Tibial artery (tissue), 4 donors: ENCODE measurements at regions not wholly inside any gene's neighbourhood (a gene's known extent, or its start where the extent isn't known, plus 50 kb on each side); places are given as distances from the start of the nearest gene placed in this dataset.

Source experiments
- DNase-seq, 2 donors: peaks; one replicate each; pipeline ENCODE4 v3.0.0-alpha.2; 2019
- H3K27ac ChIP-seq, 2 donors: fragments of 200-600 bp; sonication (generic) in 1 of 2; 1 replicate in 1 of 2; 2 replicates in 1 of 2; pipeline ENCODE4 v1.5.1; 2018 to 2019; ENCODE audit warnings: mild to moderate bottlenecking in 1 of 2
- H3K27me3 ChIP-seq, 2 donors: fragments of 200-600 bp; sonication (generic) in 1 of 2; one replicate each; pipeline versions ENCODE4 v1.5.1 to v1.6.0; 2016 to 2019
- H3K36me3 ChIP-seq, 3 donors: fragments of 200-600 bp; sonication (generic) in 2 of 3; one replicate each; pipeline ENCODE4 v1.5.1; 2016 to 2019; ENCODE audit warnings: mild to moderate bottlenecking in 2 of 3
- H3K4me1 ChIP-seq, 4 donors: fragments of 200-600 bp; sonication (generic) in 2 of 4; 1 replicate in 3 of 4; 2 replicates in 1 of 4; pipeline ENCODE4 v1.5.1; 2016 to 2019
- H3K4me3 ChIP-seq, 2 donors: fragments of 200-600 bp; sonication (generic) in 1 of 2; 1 replicate in 1 of 2; 2 replicates in 1 of 2; pipeline ENCODE4 v1.5.1; 2018 to 2019; ENCODE audit warnings: mild to moderate bottlenecking in 2 of 2
- H3K9me3 ChIP-seq, 3 donors: fragments of 200-600 bp; sonication (generic) in 1 of 3; one replicate each; pipeline ENCODE4 v1.5.1; 2016 to 2019
- CTCF ChIP-seq, 2 experiments: fragments of 200-600 bp in 1 of 2; fragments of 450-650 bp in 1 of 2; IDR thresholded peaks; one replicate each; pipeline ENCODE4 v1.5.1; 2017 to 2019; ENCODE audit warnings: antibody characterized with exemption in 2 of 2, mild to moderate bottlenecking in 1 of 2, moderate library complexity in 1 of 2
- intact Hi-C: fragments of 100-400 bp; cut with DNase I; formaldehyde crosslinking; loops from one replicate; pipeline ENCODE4 v1.15.0; 2023; ENCODE audit warnings: low total_unique reads

DNA sequence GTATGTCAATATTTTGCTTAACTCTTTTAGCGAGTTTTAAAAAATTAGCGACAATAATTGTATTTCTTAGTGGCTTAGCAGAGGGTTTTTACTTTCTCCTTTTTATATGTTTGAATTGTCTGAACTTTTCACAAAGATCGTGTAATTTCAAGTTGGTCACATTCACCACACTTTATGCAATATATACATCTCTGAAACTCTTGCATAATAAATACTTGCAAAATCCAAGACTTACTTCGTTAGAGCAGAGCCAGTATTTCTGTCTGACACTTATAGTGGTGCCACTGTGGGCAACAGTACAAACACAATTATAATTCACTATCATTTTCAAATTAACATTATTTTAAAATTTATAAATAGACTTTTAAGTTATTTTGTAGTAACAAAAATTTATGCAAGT is 62.0 kb downstream of the SUCNR1 start:
- Histone ChIP-seq H3K4me3 (no peak overlapping the region), H3K9me3 (no peaks in the 10 kb centered on the region), H3K4me1 (no peaks in the 10 kb centered on the region), H3K27ac (no peak overlapping the region), H3K36me3 (no peaks in the 10 kb centered on the region), H3K27me3 (no peaks in the 10 kb centered on the region)
- intact Hi-C loops, result no loop called here
- no peak for TF ChIP-seq CTCF (IDR thresholded peaks at IDR 0.05)
- no peak for DNase-seq

- H3K27me3 ChIP-seq, result no peaks in the 10 kb centered on the region
- H3K4me3 ChIP-seq, result no peak overlapping the region
- no peaks in the 10 kb centered on the region for H3K9me3 ChIP-seq
- H3K27ac ChIP-seq, result no peak overlapping the region
- DNase-seq, result no peak
- TF ChIP-seq CTCF (IDR thresholded peaks at IDR 0.05), result no peak
- intact Hi-C loops, result no loop called here
- no peaks in the 10 kb centered on the region for H3K36me3 ChIP-seq
- H3K4me1 ChIP-seq, result no peaks in the 10 kb centered on the region
Measured at GRCh38 chr3:151940481-151940880, 67.0 kb downstream of the SUCNR1 start.

GRCh38 chr3:151943539-151943938 is 70.1 kb downstream of the SUCNR1 start:
- H3K4me1 ChIP-seq, result no peaks in the 10 kb centered on the region
- no peaks in the 10 kb centered on the region for H3K27me3 ChIP-seq
- no peaks in the 10 kb centered on the region for H3K9me3 ChIP-seq
- no peak overlapping the region for H3K4me3 ChIP-seq
- TF ChIP-seq CTCF (IDR thresholded peaks at IDR 0.05), result no peak
- intact Hi-C loops, result no loop called here
- no peaks in the 10 kb centered on the region for H3K36me3 ChIP-seq
- no peak overlapping the region for H3K27ac ChIP-seq
- no peak for DNase-seq

GRCh38 chr3:151944356-151944755 is 70.9 kb downstream of the SUCNR1 start:
- intact Hi-C loops, result no loop called here
- Histone ChIP-seq H3K36me3 (no peaks in the 10 kb centered on the region), H3K4me3 (no peak overlapping the region), H3K9me3 (no peaks in the 10 kb centered on the region), H3K27ac (no peak overlapping the region), H3K27me3 (no peaks in the 10 kb centered on the region), H3K4me1 (no peaks in the 10 kb centered on the region)
- TF ChIP-seq CTCF (IDR thresholded peaks at IDR 0.05), result no peak
- no peak for DNase-seq

GRCh38 chr3:151946606-151947005 is 73.2 kb downstream of the SUCNR1 start:
- Histone ChIP-seq H3K4me1 (no peaks in the 10 kb centered on the region), H3K36me3 (no peaks in the 10 kb centered on the region), H3K9me3 (no peaks in the 10 kb centered on the region), H3K27me3 (no peaks in the 10 kb centered on the region), H3K27ac (no peak overlapping the region), H3K4me3 (no peak overlapping the region)
- DNase-seq, result no peak
- intact Hi-C loops, result no loop called here
- TF ChIP-seq CTCF (IDR thresholded peaks at IDR 0.05), result no peak

DNA sequence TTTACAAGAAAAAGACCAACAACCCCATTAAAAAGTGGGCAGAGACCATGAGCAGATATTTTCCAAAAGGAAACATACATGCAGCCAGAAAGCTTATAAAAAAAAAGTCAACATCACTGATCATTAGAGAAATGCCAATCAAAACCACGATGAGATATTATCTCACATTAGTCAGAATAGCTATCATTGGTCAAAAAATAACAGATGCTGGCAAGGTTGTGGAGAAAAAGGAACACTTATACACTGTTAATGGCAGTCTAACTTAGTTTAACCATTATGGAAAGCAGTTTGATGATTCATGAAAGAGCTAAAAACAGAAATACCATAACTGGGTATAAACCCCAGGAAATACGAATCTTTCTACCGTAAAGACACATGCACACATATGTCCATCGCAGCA is 76.3 kb downstream of the SUCNR1 start:
- TF ChIP-seq CTCF (IDR thresholded peaks at IDR 0.05), result no peak
- intact Hi-C loops, result no loop called here
- Histone ChIP-seq H3K36me3 (no peaks in the 10 kb centered on the region), H3K9me3 (no peaks in the 10 kb centered on the region), H3K4me1 (no peaks in the 10 kb centered on the region), H3K27me3 (no peaks in the 10 kb centered on the region), H3K27ac (no peak overlapping the region), H3K4me3 (no peak overlapping the region)
- no peak for DNase-seq
